BLaER1 (cell line): ENCODE measurements at regions not wholly inside any gene's neighbourhood (a gene's known extent, or its start where the extent isn't known, plus 50 kb on each side); places are given as distances from the start of the nearest gene placed in this dataset.
"Not testable (repeated sequence)": the region's sequence is repeated elsewhere in the genome, so short reads cannot be mapped to it uniquely, and the experiment has no call there.

Experiments used
- H3K27ac ChIP-seq: shearing (Covaris generic); formaldehyde crosslinking; 2 replicates; pipeline ENCODE4 v1.8.1; 2022
- H3K27me3 ChIP-seq: shearing (Covaris generic); formaldehyde crosslinking; 2 replicates; pipeline ENCODE4 v1.8.1; 2022
- H3K36me3 ChIP-seq: shearing (Covaris generic); formaldehyde crosslinking; 2 replicates; pipeline ENCODE4 v1.8.1; 2022
- H3K4me1 ChIP-seq: shearing (Covaris generic); formaldehyde crosslinking; 2 replicates; pipeline ENCODE4 v1.8.1; 2022
- H3K4me2 ChIP-seq: shearing (Covaris generic); formaldehyde crosslinking; 2 replicates; pipeline ENCODE4 v1.8.1; 2022
- H3K4me3 ChIP-seq: shearing (Covaris generic); formaldehyde crosslinking; 2 replicates; pipeline ENCODE4 v1.8.1; 2022
- H3K9ac ChIP-seq: shearing (Covaris generic); formaldehyde crosslinking; 2 replicates; pipeline ENCODE4 v1.8.1; 2022
- H3K9me3 ChIP-seq: shearing (Covaris generic); formaldehyde crosslinking; 2 replicates; pipeline ENCODE4 v1.8.1; 2022
- H4K20me1 ChIP-seq: shearing (Covaris generic); formaldehyde crosslinking; 2 replicates; pipeline ENCODE4 v1.8.1; 2022
- Cebpa-rat ChIP-seq: shearing (Covaris generic); IDR thresholded peaks from 2 replicates; pipeline ENCODE4 v1.8.1; 2022

DNA sequence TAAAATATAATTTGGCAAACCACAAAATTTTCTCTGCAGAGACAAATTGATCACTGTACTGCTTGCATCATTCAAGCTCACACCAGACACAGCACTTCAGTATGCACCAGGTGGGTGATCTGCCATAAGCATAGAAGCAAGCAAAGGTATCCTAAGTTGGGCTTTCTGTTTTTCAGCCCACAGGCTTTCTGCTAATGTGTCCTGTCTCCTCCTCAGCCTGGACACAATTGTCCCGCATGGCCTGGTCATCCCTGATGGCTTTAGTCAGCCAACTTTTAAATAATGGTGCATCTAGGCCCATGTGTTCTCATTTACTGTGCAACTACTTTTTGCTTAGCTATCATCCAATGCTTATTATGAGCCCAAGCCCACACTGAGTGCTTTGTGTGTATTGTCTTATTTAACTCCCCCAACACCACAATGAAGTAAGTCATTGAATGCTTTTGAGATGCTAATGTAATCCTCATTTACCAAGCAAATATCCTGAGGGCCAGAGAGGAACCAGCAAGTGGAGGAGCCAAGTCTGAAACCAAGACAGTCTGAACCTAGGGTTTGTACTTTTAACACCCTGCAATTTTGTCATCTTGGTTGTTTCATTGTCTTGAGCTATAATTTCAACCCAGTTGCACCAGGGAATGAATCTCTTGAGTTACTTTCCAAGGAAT is 111.2 kb upstream of the SETBP1 start:
- no peaks in the 10 kb centered on the region for H3K36me3 ChIP-seq
- no peak for TF ChIP-seq Cebpa-rat
- H3K4me1 ChIP-seq, result no peaks in the 10 kb centered on the region
- no peaks in the 10 kb centered on the region for H3K9me3 ChIP-seq
- no peaks in the 10 kb centered on the region for H4K20me1 ChIP-seq
- no peak overlapping the region for H3K9ac ChIP-seq
- H3K4me2 ChIP-seq, result no peak overlapping the region
- H3K27me3 ChIP-seq, result no peaks in the 10 kb centered on the region
- no peak overlapping the region for H3K27ac ChIP-seq
- H3K4me3 ChIP-seq, result no peak overlapping the region

- no peak overlapping the region for H3K27ac ChIP-seq
- TF ChIP-seq Cebpa-rat, result no peak
- H3K27me3 ChIP-seq, result no peaks in the 10 kb centered on the region
- no peaks in the 10 kb centered on the region for H3K4me1 ChIP-seq
- H3K4me3 ChIP-seq, result no peak overlapping the region
- H3K36me3 ChIP-seq, result no peaks in the 10 kb centered on the region
- H3K4me2 ChIP-seq, result no peak overlapping the region
- H4K20me1 ChIP-seq, result no peaks in the 10 kb centered on the region
- H3K9ac ChIP-seq, result no peak overlapping the region
- H3K9me3 ChIP-seq, result no peaks in the 10 kb centered on the region
Measured at GRCh38 chr18:44579028-44579702, 101.5 kb upstream of the SETBP1 start.

- Histone ChIP-seq H3K9ac (no peak overlapping the region), H3K4me1 (no peaks in the 10 kb centered on the region), H3K27ac (no peak overlapping the region)
Measured at GRCh38 chr18:44579745-44580144, 100.9 kb upstream of the SETBP1 start.

DNA sequence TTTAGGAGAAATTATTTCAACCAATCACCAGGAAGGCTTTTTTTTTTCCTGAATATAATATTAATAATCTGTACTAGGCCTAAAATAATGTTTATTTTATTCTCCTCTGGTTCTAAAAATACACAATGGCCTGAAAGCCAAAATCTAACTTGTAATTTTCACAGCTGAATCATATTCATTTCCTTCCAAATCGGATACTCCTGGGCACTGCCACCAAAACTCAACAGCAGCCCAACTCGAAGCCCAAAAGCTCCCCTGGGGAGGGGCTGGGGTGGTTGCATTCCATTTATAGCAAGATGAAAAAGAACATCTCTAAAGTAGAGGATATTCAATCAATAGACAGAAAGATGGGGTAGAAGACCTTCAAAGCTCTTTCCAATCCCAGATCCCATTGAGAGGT is 100.5 kb upstream of the SETBP1 start:
- Histone ChIP-seq H3K27ac (no peak overlapping the region), H3K36me3 (no peaks in the 10 kb centered on the region), H3K9ac (no peak overlapping the region), H3K27me3 (no peaks in the 10 kb centered on the region), H3K4me2 (no peak overlapping the region), H3K9me3 (no peaks in the 10 kb centered on the region), H3K4me3 (no peak overlapping the region), H3K4me1 (no peaks in the 10 kb centered on the region), H4K20me1 (no peaks in the 10 kb centered on the region)
- TF ChIP-seq Cebpa-rat, result no peak

More at GRCh38 chr18:44579745-44580144, 100.9 kb upstream of the SETBP1 start:
- Histone ChIP-seq H3K9me3 (no peaks in the 10 kb centered on the region), H3K27me3 (no peaks in the 10 kb centered on the region), H3K4me2 (no peak overlapping the region), H4K20me1 (no peaks in the 10 kb centered on the region), H3K4me3 (no peak overlapping the region), H3K36me3 (no peaks in the 10 kb centered on the region)
- TF ChIP-seq Cebpa-rat, result no peak

- not testable (repeated sequence) for H3K4me1 ChIP-seq, H3K27me3 ChIP-seq, H3K9me3 ChIP-seq, H4K20me1 ChIP-seq, H3K27ac ChIP-seq, H3K4me3 ChIP-seq, H3K9ac ChIP-seq, H3K4me2 ChIP-seq, H3K36me3 ChIP-seq
Measured at GRCh38 chr18:44580782-44581181, 99.9 kb upstream of the SETBP1 start.

GRCh38 chr18:44582456-44582855 is 98.2 kb upstream of the SETBP1 start:
- Histone ChIP-seq H3K36me3 (no peaks in the 10 kb centered on the region), H3K27ac (no peak overlapping the region), H3K9me3 (no peaks in the 10 kb centered on the region), H3K27me3 (no peaks in the 10 kb centered on the region), H4K20me1 (no peaks in the 10 kb centered on the region), H3K4me1 (no peaks in the 10 kb centered on the region), H3K9ac (no peak overlapping the region), H3K4me3 (no peak overlapping the region), H3K4me2 (no peak overlapping the region)
- no peak for TF ChIP-seq Cebpa-rat

- Histone ChIP-seq H3K36me3 (no peaks in the 10 kb centered on the region), H3K27me3 (no peaks in the 10 kb centered on the region), H3K27ac (no peak overlapping the region), H3K4me2 (no peak overlapping the region), H4K20me1 (no peaks in the 10 kb centered on the region), H3K4me3 (no peak overlapping the region), H3K9me3 (no peaks in the 10 kb centered on the region), H3K9ac (no peak overlapping the region), H3K4me1 (no peaks in the 10 kb centered on the region)
- TF ChIP-seq Cebpa-rat, result no peak
Measured at GRCh38 chr18:44584900-44585299, 95.8 kb upstream of the SETBP1 start.

DNA sequence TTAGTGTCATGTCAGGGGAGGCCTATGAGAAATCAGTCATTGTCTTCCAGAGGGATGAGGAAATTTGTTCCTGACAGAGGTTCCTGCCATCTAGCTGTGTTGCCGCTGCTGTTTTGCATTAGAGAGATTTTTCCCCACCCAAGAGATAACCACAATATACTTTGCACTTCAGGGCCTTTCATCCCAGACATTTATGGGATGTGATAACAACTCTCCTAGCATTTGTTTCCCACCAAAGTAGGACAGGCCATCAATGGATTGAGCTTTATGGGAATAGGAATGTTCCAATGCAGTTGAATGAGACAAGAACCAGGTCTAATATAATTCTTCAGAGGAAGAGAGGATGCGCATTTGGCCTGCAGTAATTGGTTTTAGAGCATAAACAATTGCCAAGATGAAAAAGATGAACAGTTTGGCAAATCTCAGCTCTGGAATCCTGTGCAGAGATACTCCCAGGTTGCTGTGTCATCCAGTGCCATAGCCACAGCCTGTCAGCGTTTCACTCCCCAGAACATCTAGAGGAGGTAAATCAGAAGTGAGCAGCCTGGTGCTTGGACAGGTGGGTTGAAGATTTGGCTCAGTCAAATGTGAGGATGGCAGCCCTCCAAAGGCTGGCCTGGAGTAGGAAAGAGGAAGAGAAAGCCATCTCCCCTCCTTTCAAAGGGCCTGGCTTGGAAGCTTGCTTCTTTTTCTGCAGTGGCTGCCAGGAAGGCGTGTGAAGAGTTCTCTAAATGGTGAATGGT is 93.7 kb upstream of the SETBP1 start:
- H3K4me1 ChIP-seq, result no peaks in the 10 kb centered on the region
- no peak overlapping the region for H3K4me2 ChIP-seq
- no peaks in the 10 kb centered on the region for H3K27me3 ChIP-seq
- no peak for TF ChIP-seq Cebpa-rat
- H3K4me3 ChIP-seq, result no peak overlapping the region
- H4K20me1 ChIP-seq, result no peaks in the 10 kb centered on the region
- H3K9ac ChIP-seq, result no peak overlapping the region
- no peaks in the 10 kb centered on the region for H3K36me3 ChIP-seq
- no peak overlapping the region for H3K27ac ChIP-seq
- no peaks in the 10 kb centered on the region for H3K9me3 ChIP-seq

- Histone ChIP-seq H3K4me1 (no peaks in the 10 kb centered on the region), H3K27ac (no peak overlapping the region), H3K4me3 (no peak overlapping the region), H3K4me2 (no peak overlapping the region), H3K9ac (no peak overlapping the region), H4K20me1 (no peaks in the 10 kb centered on the region), H3K9me3 (no peaks in the 10 kb centered on the region), H3K27me3 (no peaks in the 10 kb centered on the region), H3K36me3 (no peaks in the 10 kb centered on the region)
- no peak for TF ChIP-seq Cebpa-rat
Measured at GRCh38 chr18:44588508-44588907, 92.2 kb upstream of the SETBP1 start.

DNA sequence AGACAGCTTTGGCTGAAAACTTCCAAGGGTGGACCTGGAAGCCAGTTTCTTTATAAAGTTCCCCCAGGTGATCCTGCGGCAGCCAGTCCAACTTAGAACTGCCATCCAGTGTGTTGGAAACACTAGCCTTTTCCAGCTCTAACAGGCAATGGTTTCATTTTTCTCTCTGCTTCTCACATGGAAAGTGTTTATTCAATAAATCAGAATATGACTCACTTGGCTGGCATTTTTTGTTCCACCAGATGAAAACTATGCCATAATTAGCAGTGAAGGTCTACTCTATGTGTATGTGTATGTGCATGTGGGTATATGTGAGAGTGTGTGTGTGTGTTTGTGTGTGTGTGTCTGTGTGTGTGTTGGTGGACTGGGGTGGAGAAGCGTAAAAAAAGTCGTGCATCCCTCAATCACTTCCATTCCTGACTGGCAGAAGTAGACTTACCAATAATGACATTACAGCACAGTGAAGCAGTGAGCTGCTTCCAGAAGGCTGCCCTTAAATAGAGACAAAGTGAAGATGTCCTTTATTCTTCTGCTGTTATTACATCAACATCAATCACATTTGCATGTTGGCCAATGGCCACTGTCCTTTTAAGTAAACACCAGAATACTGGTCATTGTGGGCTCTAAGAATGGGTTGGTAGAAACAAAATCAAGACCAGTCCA is 90.9 kb upstream of the SETBP1 start:
- no peak for TF ChIP-seq Cebpa-rat
- Histone ChIP-seq H3K4me2 (no peak overlapping the region), H3K9ac (no peak overlapping the region), H3K4me3 (no peak overlapping the region), H3K36me3 (no peaks in the 10 kb centered on the region), H3K4me1 (no peaks in the 10 kb centered on the region), H3K27me3 (no peaks in the 10 kb centered on the region), H3K9me3 (no peaks in the 10 kb centered on the region), H3K27ac (no peak overlapping the region), H4K20me1 (no peaks in the 10 kb centered on the region)
